ENCODE measurements at regions not wholly inside any gene's neighbourhood (a gene's known extent, or its start where the extent isn't known, plus 50 kb on each side); places are given as distances from the start of the nearest gene placed in this dataset.

DNA sequence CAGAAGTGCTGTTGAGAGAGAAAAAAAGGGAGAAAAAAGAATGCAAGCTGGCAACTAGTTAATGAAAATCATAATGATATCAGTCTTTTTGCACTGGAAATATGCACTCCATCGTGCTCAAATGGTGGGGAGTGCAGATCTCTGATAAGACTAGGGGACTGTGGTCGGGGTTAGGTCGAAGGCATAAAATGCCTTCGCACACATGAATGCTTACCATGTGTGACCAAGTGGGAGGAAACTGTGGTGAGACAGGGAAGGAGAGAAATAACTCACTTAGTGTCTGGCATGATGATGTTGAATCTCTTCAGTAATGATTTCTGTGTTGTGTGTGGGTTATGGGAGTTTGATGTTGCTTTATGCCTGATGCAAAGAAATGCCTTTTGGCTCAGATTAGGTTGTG is 358.9 kb downstream of the FBXO8 start:
- no peak for DNase-seq

DNA sequence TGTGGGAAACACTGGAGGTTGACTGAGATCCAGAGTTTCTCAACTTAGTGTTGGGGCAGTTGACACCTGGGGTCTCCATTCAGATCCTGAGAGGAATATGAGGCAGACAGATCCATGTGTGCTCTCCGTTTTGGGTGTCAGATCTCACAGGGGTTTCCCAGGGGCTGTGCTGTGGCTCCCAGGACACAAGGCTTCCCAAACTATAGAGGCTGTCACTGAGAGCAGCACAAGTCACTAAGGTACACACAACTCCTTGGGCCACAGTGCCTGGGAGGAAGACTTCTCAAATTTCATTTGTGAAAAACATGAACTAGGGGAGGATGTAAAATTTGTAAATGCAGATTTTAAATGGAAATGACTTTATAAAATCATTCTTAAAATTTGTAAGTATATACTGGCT is 363.6 kb downstream of the FBXO8 start:
- DNase-seq, result no peak

DNA sequence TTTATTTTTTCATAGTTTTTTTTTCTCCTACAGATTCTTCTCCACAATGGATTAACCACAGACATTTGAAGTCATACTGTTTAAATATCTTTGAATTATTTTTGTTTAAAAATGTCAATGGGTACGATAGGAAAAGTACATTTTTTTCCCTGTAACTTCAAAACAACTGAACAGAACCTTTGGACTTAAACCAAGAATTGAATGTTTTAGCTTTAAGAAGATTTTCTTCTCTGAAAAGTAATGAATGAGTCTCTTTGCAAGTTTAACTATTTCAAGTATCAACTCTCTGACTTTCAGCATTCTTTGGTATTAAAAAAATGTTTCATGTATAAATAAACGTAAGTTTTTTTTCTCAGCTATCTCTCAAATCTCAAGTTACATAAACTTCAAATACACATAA is 364.3 kb downstream of the FBXO8 start:
- DNase-seq, result no peak

DNA sequence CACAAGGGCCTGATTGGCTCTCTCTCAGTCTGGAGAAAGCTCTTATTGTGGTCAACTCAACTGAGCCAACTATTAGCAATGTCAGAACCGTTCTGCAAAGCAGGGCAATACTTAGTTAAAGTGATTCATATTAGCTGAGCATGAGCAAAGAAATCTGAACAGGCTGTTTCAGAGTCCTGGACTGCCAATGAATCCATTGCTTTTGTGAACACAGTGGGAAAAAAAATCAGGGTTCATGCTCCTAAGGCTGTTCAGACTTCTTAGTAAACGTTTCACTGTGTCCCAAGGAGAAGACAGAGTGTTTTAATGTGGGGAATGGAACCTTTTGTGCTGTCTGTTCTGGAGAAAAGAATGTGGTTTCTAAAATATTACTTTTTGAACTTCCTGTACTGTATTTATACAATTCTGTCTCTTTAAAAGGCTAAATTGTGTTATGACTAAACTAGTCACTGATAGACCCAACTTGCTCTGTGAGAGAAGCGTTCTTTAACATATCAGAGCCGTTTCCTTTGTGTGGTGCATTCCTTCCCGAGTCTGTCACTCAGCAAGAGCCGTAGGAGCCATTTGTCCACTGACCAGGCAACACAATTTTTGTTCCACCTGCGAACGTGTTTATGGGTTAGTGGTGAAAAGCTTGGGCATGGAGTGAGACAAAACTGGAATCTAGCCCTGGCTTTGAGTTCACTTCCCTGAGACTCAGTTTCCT is 366.1 kb downstream of the FBXO8 start:
- no peak for DNase-seq

DNA sequence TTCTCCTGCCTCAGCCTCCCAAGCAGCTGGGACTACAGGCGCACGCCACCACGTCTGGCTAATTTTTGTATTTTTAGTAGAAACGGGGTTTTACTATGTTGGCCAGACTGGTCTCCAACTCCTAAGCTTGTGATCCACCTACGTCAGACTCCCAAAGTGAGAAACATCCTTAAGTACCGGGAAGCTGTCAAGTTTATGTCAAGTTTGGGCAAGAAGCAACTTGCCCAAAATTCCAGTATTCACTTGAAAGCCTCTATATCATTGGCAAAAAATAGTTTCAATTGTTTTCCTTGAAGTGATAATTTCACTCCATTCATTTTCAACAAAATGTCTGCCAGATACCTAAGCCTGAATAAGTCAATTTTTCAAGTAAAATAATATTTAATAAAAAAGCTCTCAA is 370.0 kb downstream of the FBXO8 start:
- no peak for DNase-seq

DNA sequence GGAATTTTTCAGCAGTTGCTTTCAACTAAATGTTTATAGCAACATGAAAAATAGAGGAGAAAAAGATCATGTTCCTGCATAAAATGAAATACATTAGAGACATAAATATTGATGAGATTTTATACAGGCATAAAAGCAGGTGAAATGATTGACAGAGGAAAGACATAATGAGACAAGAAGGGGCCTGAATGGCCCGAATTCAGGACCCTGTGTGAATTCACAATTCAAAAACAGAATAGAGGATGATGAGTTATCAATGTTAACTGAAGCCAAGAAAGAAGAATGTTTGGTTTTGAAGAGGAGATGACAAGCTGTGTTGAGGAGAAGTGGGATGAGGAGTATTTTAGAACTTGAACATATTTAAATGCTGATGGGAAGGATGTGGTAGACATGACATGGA is 371.1 kb downstream of the FBXO8 start:
- DNase-seq, result no peak

DNA sequence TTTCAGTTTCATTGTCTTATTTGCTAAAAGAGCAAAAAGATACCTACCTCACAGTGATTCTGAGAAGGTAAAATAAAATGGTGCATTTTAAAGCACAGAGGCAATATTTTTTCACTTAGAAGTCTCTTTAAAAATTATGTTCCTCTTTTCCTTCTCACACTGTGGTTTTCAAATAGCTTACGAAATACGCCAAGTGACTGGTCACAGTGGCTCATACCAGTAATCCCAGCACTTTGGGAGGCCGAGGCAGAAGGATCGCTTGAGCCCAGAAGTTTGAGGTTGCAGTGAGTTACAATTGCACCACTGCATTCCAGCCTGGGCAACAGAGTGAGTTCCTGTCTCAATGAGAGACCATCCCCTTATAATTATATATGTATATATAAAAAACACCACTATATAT is 372.6 kb downstream of the FBXO8 start:
- no peak for DNase-seq

DNA sequence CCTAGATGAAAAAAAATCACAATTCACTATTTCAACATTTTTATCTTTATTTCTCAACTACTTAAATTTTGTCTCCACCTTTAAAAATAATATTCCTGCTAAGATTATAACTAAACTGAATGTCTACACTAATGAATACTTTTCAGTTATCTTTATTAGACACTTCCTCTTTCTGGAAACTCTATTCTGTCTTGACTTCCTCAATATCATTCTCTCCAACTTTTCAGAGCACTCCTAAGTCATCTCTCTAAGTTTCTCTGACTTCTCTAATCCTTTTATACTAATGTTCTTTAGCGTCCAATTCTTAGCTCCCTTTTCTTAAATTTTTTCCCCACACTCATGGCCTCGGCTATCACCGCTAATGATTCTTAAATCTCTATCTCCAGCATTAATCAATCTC is 374.2 kb downstream of the FBXO8 start:
- DNase-seq, result no peak

DNA sequence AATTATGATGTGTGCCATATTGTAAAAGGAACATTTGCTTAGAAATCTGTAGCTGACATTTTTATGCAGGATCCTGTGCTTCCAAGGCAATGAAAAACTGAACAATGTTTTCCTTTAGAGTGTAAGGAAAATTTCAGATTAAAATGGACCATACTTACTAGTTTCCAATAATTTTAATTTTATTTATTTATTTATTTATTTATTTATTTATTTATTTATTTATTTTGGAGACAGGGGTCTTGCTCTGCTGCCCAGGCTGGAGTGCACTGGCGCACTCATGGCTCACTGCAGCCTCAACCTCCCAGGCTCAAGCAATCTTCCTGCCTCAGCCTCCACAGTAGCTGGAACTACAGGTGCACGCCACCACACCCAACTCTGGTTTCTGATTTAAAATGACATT is 369.8 kb upstream of the HAND2 start:
- DNase-seq, result no peak

DNA sequence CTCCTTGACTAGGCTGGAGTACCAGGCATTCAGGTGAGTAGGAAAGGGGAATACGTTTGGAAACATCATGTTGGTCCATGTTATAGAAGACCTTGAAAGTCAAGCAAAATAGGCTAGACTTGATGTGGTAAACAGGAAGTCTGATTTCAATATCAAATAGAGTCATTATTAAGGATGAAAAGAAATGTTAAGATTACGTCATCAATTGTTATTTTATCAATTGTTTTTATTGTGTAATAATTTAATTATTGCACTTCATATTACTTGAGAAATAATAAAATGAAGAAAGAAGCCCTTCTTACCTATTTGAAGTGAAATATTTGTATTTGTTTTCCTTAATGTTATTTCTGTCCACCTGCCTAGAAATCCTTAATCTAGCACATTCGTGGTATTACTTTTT is 361.0 kb upstream of the HAND2 start:
- DNase-seq, result no peak

DNA sequence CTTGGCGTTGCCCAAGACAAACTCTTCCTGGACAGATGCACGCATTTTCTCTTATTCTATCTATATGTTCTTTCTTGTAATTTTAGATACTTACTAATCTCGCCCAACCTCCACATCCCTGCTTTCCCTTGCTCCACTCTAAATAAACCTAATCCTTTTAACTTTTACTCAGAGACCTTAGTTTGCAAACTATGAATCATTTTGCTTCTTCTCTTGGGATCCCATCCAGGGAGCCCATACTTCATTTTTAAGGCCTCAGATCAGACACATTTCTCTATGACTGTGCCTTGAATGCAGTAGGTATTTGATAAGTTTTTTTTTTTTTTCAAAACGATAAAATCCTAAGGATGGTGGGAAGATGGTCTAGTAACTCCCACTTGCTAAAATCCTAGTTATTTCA is 353.8 kb upstream of the HAND2 start:
- DNase-seq, result no peak

DNA sequence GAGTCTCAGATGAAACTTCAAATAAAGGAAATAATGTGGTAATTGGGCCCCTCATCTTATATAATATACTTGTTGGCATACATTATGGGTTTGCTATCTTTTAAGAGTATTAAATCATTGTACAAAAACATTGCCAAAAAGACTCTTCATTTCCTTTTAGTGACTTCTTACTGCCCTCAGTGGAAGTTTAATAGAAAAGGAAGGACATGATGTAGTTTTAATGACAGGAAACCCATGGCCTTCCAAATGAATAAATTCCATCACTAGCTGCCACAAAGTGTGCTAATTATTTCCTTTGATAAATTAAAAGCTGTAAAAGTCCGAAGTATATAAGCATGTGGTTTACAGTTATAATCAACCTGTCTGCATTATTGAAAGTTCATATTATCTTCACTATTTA is 350.9 kb upstream of the HAND2 start:
- DNase-seq, result no peak

DNA sequence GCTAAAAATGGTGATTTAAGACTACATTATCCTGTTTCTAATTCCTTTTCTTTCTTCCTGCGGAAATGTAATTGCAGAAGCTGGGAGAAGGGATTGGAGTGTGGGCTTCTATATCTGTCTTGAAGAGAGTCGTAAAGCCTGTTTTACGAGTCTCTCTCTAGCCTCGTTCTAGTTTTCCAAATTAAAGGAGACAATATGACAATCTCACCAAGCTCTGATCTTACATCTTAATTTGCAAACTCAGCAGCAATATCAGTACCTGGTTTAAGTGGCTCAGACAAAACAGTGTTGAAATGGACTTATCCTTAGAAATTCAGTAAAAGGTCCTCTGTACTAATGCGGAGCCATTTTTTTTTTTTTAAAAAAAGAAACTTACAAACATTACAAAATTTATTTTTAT is 349.5 kb upstream of the HAND2 start:
- no peak for DNase-seq

DNA sequence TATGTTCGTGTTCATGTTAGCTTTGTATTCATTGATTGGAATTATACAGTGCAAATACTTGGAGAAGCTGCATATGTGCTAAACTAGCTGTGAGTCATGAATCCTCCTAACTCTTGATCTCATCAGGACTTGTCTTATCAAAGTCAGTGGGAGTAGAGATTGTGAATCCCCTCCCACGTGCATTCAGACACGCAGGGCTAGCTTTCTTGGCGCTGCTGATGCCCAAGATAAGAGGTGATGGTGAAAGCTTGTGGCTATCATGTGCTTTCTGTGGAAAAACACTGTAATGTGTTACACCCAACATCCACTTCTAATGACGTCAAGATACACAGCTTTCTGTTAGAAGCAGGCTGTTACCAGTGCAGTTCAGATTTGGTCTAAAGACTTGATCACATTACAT is 348.7 kb upstream of the HAND2 start:
- DNase-seq, result no peak

DNA sequence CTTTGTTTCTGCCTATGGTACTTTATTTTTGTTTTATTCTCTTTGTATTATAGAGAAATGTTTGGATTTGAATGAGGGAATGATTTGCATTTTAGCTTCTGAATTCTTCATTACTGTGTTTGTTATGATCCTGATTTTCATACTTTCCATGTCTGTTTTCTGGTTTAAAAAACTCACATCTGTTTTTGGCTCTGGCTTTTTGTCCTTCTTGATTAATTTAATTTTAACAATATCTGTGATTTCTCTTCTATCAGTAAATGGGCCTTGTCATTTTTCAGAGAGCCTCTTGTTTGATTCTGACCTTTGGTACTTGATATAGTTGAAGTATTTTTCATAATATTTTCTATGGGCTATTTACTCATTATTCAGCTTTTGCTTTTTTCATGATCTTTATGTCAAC is 341.6 kb upstream of the HAND2 start:
- DNase-seq, result no peak

DNA sequence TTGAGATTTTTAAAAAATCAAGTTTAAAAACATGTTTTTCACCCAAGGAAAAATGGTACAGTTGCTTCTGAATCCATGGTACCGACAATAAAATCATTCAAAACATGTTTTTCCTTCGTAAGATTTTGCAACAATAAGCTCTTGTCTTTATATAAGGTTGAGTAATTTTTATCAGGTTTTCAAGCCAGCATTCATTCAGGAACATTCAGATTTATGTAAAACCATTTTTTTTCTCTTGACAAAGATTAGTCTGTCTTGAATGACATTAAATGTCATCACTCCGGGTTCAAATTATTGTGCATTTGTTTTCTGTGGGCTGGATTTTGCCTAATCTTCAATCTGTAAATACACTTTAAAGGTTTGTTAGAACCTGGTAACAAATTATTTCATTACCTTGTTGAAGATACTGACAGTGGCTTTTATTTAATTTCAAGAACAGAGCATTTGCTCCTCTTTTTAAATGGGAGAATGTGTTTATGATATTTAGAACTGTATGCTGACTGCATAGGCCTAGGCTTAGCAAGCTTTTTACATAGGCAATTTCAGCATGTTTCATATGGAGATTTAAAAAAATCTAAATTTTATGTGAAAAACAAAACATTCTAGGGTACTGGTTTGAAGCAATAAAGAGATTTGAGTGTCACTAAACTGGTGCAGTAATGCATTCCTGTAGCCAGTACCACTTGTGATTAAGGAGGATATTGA is 336.4 kb upstream of the HAND2 start:
- no peak for DNase-seq

DNA sequence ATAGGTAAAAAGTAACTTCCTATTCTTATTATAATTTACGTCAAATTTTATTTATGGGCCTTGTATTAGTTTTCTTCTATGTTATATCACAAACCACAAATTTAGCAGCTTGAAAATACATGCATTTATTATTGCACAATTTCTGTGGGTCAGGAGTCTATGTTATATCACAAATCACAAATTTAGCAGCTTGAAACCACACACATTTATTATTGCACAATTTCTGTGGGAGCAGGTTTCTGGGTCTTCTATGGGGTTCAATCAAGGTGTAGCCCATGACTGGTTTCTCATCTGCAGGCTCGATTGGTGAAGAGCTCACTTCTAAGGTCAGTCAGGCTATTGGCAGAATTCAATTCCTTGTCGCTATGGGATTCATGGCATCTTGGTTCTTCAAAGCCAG is 332.7 kb upstream of the HAND2 start:
- DNase-seq, result no peak

DNA sequence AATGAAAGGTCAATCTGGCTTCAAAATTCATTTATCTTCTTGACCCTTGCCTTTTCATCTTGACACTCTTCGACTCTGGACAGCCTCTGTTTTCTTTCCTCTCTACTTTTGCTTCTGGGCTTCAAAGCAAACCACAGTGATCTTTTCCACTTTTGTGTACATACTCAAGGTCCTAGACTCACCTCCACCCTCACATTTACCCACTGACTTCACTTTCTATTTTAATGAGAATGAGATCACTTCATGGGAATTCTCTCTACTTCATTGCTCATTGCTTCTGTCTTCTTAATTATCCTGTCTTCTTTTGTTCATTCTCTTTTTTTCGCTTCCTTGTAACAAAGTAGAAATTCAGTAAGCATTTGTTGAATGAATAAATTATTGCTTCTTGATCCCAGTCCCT is 330.1 kb upstream of the HAND2 start:
- no peak for DNase-seq

DNA sequence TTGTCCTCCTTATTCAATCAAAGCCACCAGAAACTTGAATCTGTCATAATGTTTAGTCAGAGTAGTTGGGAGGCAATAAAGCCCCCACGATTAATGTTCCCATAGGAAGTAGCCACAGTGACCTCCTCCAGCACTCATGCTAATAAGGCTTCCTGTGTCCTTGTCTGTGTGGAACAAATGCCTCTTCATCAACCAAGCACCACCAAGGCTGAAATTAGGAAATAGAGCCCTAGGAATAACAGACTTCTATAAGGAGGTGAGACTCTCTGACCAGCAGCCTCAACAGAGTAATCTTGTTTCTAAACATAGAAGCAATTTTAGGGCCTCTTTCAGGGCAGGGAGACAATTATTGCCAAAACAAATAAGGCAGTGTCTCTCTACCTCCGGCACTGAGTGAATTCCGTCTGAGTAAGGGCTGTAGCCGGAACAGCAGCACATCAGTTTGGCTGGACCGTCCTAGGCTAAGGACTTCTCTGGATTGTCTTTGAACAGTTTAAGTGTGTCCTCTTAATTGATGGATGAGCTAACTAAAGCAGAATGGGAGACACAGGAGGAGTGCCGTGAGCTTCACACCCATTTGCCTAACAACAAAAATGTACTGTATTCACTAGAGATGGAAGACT is 329.2 kb upstream of the HAND2 start:
- no peak for DNase-seq

DNA sequence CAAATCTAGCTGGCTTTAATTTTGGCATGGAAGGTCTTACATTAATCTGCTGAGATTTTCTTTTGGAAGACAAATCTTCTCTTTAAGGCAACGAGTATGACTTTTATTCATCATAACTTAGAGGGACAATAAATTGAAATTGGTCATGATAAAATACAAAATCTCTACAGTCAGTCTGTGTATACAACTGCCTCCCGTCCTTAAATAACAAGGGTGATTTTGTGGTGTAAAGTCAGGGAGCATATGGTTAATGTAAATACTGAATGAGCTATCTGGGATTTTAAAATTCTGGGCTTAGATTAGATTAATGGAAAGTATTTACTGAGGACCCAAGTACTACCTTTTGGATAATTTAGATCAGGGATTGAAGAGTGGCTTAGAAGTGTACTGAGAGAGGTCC is 328.4 kb upstream of the HAND2 start:
- no peak for DNase-seq

DNA sequence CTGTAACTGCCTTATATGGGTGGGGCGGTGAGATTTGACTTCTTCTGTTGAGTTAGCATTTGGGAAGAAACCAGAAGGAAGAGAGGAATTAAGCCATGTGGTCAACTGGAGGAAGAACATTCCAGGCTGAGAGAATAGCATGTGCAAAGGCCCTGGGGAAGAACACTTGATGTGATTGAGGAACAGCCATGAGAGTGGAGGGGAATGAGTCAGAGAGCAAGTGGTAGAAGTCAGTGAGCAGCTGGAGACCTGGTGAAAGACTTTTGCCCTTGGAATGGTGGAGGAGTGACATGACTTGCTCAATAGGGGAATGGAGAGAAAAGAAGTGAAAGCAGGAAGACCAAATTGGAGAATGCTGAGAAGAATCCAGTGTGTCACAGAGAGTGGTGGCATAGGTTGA is 327.8 kb upstream of the HAND2 start:
- DNase-seq, result no peak

DNA sequence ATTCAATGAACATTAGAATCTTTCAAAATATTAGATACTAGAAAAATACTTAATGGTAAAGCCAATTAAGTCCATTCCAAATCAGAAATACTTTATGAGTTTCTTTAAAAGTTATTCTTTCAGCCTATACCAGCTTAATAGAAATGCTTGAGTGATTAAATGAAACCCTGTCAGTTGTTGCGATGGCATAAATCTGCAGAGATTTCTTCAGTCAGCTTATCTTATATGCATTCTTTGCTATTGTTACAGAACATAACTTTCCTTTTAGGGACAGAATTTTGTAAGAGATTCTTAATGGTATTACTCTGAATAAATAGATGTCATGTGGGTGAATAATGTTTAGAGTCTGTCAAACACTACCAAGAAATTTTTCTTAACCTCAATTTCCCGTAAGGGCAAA is 325.0 kb upstream of the HAND2 start:
- DNase-seq, result no peak

DNA sequence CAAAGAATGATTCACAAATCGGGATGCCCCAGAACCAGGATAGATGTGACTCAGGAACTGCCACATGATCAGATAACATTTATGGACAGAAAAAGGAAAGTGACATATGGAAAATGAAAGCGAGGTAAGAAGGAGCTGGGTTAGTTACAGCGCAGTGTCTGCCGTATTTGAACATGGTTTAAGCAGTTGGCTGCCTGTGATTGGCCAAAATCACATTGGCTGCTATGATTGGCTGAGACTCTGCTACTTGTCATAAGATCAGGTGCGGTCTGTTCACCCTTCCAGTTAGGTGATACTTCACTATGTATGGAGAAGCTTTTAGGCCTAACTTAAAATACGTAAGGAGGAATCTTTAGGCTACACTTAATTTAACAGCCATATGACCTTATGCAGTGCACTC is 322.7 kb upstream of the HAND2 start:
- no peak for DNase-seq

DNA sequence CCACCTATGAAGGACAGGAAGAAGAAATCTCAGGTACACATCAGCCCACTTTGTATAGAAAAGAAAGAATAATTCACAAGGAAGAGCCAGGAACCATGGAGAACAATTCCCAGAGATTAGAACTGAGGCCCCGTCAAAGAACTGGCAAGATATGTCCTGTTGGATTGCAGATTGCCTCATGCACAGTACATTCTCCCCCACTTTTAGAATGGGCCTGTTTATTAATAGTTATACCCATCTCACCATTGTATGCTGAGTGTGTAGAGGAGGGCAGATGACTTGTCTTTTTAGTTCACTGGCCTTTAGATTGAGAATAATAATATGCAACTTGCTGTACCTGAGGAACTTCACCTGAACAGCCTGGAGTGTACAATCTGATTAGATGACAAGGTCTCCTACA is 315.6 kb upstream of the HAND2 start:
- no peak for DNase-seq
